ENCODE measurements at regions not wholly inside any gene's neighbourhood (a gene's known extent, or its start where the extent isn't known, plus 50 kb on each side); places are given as distances from the start of the nearest gene placed in this dataset.

GRCh38 chr3:124075753-124076152, 83.8 kb upstream of the ROPN1 start:
- TF ChIP-seq, protein P1, sequence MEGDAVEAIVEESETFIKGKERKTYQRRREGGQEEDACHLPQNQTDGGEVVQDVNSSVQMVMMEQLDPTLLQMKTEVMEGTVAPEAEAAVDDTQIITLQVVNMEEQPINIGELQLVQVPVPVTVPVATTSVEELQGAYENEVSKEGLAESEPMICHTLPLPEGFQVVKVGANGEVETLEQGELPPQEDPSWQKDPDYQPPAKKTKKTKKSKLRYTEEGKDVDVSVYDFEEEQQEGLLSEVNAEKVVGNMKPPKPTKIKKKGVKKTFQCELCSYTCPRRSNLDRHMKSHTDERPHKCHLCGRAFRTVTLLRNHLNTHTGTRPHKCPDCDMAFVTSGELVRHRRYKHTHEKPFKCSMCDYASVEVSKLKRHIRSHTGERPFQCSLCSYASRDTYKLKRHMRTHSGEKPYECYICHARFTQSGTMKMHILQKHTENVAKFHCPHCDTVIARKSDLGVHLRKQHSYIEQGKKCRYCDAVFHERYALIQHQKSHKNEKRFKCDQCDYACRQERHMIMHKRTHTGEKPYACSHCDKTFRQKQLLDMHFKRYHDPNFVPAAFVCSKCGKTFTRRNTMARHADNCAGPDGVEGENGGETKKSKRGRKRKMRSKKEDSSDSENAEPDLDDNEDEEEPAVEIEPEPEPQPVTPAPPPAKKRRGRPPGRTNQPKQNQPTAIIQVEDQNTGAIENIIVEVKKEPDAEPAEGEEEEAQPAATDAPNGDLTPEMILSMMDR (IDR thresholded peaks at IDR 0.05; ENCODE audit: extremely low read depth in 1 of 2, insufficient read depth in 1 of 2, low read depth in 1 of 2, low read length in 2 of 2), result no peak
- TF ChIP-seq MYC (IDR thresholded peaks at IDR 0.05; ENCODE audit: low read depth, low read length), result no peak
- TF ChIP-seq POLR2A (IDR thresholded peaks at IDR 0.05; ENCODE audit: low read depth, low read length), result no peak
- no peak for TF ChIP-seq EZH2 (IDR thresholded peaks at IDR 0.05; ENCODE audit: borderline replicate concordance, low read depth, low read length, severe bottlenecking)
- TF ChIP-seq POLR2AphosphoS5 (IDR thresholded peaks at IDR 0.05; ENCODE audit: insufficient read depth, low read depth, low read length), result no peak
- no peak for TF ChIP-seq FOS (IDR thresholded peaks at IDR 0.05; ENCODE audit: borderline replicate concordance, insufficient read depth, low read length)
- TF ChIP-seq, protein P2, sequence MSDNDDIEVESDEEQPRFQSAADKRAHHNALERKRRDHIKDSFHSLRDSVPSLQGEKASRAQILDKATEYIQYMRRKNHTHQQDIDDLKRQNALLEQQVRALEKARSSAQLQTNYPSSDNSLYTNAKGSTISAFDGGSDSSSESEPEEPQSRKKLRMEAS (IDR thresholded peaks at IDR 0.05; ENCODE audit: insufficient read depth, insufficient read length), result no peak
- TF ChIP-seq JUN (IDR thresholded peaks at IDR 0.05; ENCODE audit: borderline replicate concordance, insufficient read depth, insufficient read length, low read depth), result no peak
